ENCODE measurements at regions not wholly inside any gene's neighbourhood (a gene's known extent, or its start where the extent isn't known, plus 50 kb on each side); places are given as distances from the start of the nearest gene placed in this dataset.

GRCh38 chr22:49072996-49073645, 754.6 kb downstream of the BRD1 start:
- no peak for DNase-seq (ENCODE audit: low read depth, low spot score)

DNA sequence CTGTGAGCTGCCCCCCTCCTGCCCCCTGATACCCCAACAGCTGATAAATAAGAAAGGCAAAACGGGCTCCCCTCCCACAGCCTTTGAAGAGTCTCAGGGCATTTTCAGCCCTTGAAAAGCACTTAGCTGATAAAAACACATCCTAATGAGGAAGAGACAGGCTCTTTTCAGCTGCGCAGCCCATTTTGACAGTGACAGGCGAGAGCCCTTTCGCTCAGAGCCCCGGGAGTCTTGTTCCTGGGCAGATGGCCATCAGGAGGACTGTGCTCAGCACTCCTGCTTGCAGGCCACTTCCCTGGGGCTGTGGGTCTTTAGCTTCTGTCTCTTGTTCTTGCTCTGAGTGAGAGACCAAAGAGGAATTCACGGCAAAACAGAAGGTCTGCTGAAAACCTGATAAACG, 757.2 kb downstream of the BRD1 start:
- no peak overlapping the region for H3K4me3 ChIP-seq (ENCODE audit: low read length)
- no peak for DNase-seq (ENCODE audit: low read depth, low spot score)

More at GRCh38 chr22:49072996-49073645, 754.6 kb downstream of the BRD1 start:
- H3K4me3 ChIP-seq (ENCODE audit: low read length), result no peak overlapping the region

DNA sequence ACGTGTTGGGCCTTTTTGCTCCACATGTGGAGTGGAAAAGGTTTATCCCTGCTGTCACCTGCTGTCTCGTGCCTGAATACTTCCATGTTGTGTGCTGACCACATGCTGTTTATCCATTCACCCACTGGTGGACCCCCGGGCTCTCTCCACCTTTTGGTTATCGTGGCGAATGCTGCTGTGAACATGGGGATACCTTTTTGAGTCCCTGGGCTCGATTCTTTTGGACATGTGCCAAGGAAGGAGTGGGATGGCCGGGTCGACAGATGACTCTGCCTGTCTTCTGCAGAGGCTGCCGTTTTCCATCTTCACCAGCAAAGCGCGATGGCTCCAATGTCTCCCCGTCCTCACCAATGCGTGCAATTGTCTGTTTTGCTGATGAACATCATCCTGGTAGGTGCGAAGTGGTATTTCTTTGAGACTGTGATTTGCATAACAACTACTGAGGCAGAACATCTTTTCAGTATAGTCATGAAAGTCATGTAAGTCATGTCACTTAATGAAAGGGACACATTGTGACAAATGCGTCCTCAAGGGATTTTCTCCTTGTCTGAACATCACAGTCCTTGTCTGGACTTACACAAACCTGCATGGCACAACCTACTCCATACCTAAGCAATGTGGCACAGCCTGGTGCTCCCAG, 758.7 kb downstream of the BRD1 start:
- H3K4me3 ChIP-seq (ENCODE audit: low read length), result no peak overlapping the region
- DNase-seq (ENCODE audit: low read depth, low spot score), result no peak

DNA sequence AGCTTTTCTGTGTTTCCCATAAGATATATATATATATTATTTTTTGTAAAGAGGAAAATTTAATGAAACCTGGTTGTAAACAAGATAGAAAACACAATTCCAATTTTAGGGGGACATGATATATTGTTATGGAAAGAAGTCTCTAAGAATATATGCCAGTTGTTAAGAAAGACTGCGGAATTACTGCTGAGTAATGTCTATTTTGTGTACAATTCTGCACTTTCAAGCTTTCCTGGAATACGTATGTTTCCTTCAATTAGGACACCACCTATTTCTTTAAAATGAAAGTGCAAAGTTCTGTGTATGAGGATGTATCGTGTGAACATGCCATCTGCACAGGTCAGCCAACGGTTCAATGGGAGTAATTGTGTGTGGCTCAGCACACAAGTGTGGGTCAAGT, 760.2 kb downstream of the BRD1 start:
- H3K4me3 ChIP-seq (ENCODE audit: low read length), result no peak overlapping the region
- no peak for DNase-seq (ENCODE audit: low read depth, low spot score)

DNA sequence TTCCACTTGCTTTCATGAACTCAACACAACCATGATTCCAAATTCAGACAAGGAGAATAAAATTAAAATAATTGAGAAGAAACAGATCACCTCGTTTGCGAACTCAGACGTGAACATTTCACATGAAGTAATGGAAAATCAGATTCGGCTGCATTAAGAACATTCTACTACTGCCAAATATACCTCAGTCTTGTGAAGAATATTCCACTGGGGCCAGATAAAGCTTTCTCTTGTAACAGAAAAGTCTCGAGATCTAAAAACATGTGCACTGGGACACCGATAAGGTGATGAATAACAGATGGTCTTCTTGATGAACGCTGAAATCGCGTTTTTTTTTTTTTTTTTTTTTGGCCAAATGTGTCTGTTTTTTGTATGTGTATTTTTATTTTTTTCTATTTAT, 761.1 kb downstream of the BRD1 start:
- no peak overlapping the region for H3K4me3 ChIP-seq (ENCODE audit: low read length)
- DNase-seq (ENCODE audit: low read depth, low spot score), result no peak

DNA sequence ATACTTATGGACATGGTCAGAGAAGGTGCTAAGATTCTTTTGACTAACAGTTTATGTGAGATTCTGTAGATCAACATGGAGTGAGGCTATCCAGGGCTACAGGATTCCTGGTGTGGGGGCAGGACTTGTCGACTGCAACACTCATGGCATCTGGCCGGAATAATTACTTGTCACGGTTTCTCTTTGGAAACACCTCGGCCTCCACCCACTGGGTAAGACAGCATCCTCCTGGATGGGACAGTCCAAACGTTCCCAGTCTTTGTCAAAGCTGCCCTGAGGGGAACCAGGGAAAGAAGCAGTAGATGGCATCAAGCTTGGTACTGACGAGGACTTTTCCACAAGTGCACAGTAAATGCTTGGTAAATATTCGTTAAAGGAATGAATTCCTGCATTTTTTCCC, 762.8 kb downstream of the BRD1 start:
- no peak for DNase-seq (ENCODE audit: low read depth, low spot score)

DNA sequence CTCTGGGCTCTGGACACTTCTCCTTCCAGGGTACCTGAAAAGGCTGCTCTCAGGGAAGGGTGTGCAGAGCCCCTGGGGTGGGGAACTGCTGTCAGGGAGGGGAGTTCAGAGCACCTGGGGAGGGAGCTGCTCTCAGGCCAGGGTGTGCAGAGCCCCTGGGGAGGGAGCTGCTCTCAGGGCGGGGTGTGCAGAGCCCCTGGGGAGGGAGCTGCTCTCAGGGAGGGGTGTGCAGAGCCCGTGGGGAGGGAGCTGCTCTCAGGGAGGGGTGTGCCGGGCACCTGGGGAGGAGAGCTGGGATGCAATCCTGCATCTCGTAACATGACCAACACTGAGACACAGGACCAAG, 764.2 kb downstream of the BRD1 start:
- no peak for DNase-seq (ENCODE audit: low read depth, low spot score)
- H3K4me3 ChIP-seq (ENCODE audit: low read length), result no peak overlapping the region

More for the DNA sequence above, 762.8 kb downstream of the BRD1 start:
- no peak overlapping the region for H3K4me3 ChIP-seq (ENCODE audit: low read length)

DNA sequence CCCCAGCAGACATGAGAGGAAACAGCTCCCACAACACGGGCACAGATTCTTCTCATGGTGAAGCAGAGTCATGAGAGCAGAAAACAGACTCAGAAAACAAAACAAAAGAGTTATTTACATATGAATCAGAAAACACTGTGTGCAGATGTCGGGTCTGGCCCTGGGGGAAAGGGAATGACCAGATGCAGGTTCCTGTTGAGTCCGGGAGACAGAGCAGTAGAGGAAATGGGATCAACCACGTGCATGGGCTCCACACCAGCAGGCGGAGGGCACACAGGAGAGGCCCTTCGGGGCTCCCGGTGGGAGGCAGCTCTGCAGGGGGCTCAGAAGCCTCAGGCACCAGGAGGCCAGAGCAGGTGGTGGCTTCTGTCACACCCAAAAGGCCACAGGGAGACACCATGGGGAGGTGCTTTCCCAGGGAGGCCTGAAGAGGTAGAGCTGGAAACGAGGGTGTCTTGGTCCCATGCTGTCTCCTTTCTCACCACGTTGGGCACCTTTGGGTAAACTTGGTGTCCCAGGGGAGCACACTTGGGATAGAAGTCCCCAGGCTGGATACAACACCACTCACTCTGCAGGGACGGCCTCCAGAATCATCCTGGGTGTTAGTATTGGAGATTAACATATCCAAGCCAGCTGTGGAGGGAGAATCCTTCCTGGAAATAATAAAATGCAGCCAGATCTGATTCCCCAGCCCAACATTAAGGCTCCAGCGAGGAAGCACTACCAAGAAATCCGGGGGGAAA, 764.7 kb downstream of the BRD1 start:
- H3K4me3 ChIP-seq (ENCODE audit: low read length), result no peak overlapping the region
- no peak for DNase-seq (ENCODE audit: low read depth, low spot score)

DNA sequence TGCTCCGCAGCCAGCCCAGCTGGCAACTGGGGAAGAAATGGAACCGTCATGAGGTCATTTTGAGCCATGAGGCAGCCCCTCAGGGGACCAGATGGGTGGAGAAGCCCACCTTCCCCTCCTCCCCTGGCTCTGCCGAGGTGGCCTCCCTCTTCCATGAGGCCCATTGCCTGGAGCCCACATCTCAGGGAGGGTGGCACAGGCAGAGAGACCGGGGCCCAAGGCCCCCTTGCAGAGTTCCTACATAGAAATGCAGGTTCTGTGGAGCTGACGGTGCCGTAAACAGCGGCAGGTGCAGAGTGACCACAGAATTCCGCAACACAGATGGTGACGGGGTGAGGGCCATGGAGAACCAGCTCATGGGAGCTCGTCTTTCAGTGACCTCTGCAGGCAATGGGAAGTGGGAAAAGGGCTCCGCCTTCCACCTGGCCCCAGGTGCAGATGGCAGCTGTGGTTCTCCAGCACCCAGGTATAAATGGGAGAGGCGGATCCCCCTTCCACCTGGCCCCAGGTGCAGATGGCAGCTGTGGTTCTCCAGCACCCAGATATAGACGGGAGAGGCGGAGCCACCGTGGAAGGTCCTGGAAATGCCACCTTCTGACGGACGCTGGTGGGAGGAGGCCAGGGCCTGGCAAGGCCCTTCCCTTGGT, 765.4 kb downstream of the BRD1 start:
- no peak for DNase-seq (ENCODE audit: low read depth, low spot score)
- H3K4me3 ChIP-seq (ENCODE audit: low read length), result no peak overlapping the region

GRCh38 chr22:49057910-49058309, 769.8 kb downstream of the BRD1 start:
- no peak overlapping the region for H3K4me3 ChIP-seq (ENCODE audit: low read length)

GRCh38 chr22:49056301-49056700, 771.4 kb downstream of the BRD1 start:
- no peak overlapping the region for H3K4me3 ChIP-seq (ENCODE audit: low read length)
- DNase-seq (ENCODE audit: low read depth, low spot score), result no peak

More at GRCh38 chr22:49057910-49058309, 769.8 kb downstream of the BRD1 start:
- DNase-seq (ENCODE audit: low read depth, low spot score), result no peak

GRCh38 chr22:49055406-49055805, 772.3 kb downstream of the BRD1 start:
- no peak for DNase-seq (ENCODE audit: low read depth, low spot score)
- no peak overlapping the region for H3K4me3 ChIP-seq (ENCODE audit: low read length)

DNA sequence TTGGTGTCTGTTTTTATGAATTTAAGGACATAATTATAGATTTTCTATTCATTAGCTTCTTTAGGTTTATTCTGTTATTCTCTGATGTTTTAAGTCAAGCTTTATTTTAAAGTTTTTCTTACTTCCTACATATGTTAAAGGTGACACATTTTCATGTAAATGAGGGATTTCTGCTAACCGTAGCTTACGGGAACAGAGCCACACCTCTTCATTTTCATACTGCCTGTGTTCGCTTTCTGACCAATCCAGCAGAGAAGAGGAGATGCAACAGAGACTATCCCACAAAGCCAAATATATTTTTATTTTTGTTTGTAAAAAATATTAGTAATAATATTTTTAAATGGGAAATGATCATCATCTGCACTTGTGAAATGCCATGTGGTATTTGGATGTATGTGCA, 774.1 kb downstream of the BRD1 start:
- no peak for DNase-seq (ENCODE audit: low read depth, low spot score)
- no peak overlapping the region for H3K4me3 ChIP-seq (ENCODE audit: low read length)

DNA sequence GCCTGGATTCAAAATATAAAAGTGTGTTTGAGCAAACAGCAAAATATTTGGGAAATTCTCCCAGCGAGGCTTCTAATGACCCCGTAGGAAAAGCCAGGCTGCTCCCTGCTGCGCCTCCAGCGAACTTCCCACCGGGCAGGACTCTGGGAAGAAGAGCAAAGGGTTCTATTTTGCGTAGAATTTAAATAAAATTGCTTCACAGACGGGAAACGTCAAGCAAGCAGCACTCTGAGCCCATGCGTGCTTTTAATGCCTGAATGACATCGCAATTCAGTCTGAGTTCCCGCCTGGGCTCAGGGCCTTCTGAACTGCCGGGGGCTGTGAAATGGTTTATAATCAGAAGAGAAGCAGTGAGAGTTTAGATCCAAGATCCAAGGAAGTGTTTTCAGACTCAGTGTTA, 775.1 kb downstream of the BRD1 start:
- H3K4me3 ChIP-seq (ENCODE audit: low read length), result no peak overlapping the region
- no peak for DNase-seq (ENCODE audit: low read depth, low spot score)

DNA sequence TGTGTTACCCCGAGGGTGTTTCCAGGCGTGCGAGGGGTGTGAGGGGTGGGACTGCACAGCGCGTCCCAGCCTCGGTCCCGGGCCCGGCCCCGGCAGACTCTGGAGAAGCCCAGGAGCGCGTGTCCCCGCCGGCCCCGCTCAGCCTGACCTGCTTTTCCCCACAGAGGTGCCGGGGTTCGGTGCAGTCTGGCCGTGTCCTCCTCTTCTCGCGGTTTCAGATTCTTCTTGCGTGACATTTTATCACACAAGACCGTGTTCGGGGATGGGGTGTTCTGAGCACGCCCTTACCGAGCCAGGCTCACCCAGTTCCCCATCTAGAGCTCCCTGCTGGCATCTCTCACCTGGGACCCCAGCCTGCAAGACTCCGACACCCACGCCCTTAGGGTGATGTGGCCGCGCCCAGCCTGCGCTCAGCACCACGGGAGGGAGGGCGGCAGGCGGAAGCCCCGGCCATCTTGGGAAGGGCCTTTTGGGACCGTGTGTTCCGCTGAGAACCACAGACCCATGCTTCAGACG, 775.6 kb downstream of the BRD1 start:
- no peak overlapping the region for H3K4me3 ChIP-seq (ENCODE audit: low read length)
- no peak for DNase-seq (ENCODE audit: low read depth, low spot score)

DNA sequence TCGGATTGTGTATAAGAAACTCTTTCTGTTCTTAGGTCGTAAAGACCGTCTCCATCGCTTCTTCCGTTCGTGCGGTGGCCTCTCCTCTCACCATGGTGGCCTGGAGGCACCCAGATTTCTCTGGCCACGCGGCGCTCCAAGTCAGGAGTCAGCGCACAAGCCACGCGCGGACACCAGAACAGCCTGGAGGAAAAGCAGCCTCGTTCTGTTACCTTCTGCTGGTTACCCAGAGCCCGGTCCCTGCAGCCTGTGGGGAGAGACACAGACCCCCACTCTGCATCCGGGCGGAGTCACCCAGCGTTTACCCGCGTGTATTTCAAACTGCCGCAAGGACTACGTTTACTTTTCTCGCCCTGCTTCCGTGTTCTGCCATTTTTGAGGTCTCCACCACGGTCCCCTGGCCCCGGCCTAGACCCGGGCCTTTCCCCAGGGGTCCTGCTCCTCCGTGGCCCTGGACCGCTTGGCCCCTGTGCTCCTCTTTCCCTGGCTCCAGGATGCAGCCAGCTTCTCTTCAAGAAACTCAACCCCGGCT, 776.1 kb downstream of the BRD1 start:
- no peak overlapping the region for H3K4me3 ChIP-seq (ENCODE audit: low read length)
- DNase-seq (ENCODE audit: low read depth, low spot score), result no peak

DNA sequence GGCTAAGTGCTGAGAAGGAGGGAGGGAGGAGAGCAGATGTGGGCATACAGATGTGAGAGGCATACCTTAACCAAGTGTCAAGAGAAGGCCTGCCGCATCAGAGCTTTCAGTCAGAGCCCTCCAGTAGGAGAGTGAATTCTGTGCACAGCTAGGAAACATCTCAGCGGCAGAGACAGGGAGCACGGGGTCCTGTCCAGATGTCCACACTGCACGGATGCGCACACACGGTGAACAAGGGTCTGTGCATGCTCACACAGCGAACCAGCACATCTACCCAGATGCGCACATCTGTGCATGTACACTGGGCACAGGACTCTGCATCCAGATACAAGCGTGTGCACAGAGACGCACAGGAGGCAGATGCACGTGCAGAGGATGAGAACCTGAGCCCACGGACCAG, 778.0 kb downstream of the BRD1 start:
- no peak for DNase-seq (ENCODE audit: low read depth, low spot score)
- no peak overlapping the region for H3K4me3 ChIP-seq (ENCODE audit: low read length)

- H3K4me3 ChIP-seq (ENCODE audit: low read length), result no peak overlapping the region
- no peak for DNase-seq (ENCODE audit: low read depth, low spot score)
These were observed 779.1 kb downstream of the BRD1 start for GRCh38 chr22:49048591-49048990.

DNA sequence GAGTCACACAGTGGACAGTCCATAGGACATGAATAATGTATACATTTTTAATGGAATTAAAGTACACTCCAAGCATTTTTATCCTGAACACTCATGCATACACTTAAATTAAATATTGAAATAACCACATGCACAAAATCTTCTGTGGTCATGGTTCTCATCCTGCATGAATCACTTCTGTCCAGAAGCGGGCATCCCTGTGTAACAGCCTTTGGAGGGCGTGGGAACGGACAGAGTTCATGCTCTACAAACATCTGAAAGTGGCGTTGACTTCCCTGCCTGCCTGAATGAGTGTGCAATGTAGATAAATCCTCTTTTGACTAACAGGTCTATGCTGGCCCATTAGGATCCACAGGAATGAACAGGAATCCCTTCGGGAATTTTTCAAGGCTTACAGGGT, 780.2 kb downstream of the BRD1 start:
- H3K4me3 ChIP-seq (ENCODE audit: low read length), result no peak overlapping the region
- no peak for DNase-seq (ENCODE audit: low read depth, low spot score)

All from Jurkat, Clone E6-1 (cell line).